ENCODE measurements at regions not wholly inside any gene's neighbourhood (a gene's known extent, or its start where the extent isn't known, plus 50 kb on each side); places are given as distances from the start of the nearest gene placed in this dataset.

- Histone ChIP-seq H3K9me3 (ENCODE audit: control insufficient read depth in 1 of 2, insufficient read depth in 1 of 2, low read depth in 1 of 2, low read length in 2 of 2) (no peaks in the 10 kb centered on the region), H3K27me3 (ENCODE audit: insufficient read depth, low read length) (no peaks in the 10 kb centered on the region), H3K4me3 (replicated peaks in 1 of 2; ENCODE audit: low read depth in 1 of 2, low read length in 2 of 2) (no peak overlapping the region), H3K9ac (ENCODE audit: low read length) (no peak overlapping the region), H3K27ac (ENCODE audit: low read depth, low read length) (no peak overlapping the region), H3K4me1 (ENCODE audit: control insufficient read depth in 1 of 2, insufficient read depth in 2 of 2, low read length in 2 of 2) (no peaks in the 10 kb centered on the region), H3K36me3 (ENCODE audit: control insufficient read depth in 1 of 2, insufficient read depth in 2 of 2, low read length in 2 of 2) (no peaks in the 10 kb centered on the region), H2AFZ (ENCODE audit: low read depth, low read length, poor library complexity, severe bottlenecking) (no peak overlapping the region), H3K9me2 (ENCODE audit: insufficient read depth) (no peaks in the 10 kb centered on the region), H4K20me1 (ENCODE audit: insufficient read depth) (no peaks in the 10 kb centered on the region), H3K79me2 (ENCODE audit: insufficient read depth, low read length) (no peaks in the 10 kb centered on the region), H3K4me2 (ENCODE audit: low read length) (no peak overlapping the region)
- no peak for TF ChIP-seq ATF3 (IDR thresholded peaks at IDR 0.05)
- no peak for TF ChIP-seq JUND (IDR thresholded peaks at IDR 0.05)
- TF ChIP-seq SRF (IDR thresholded peaks at IDR 0.05; ENCODE audit: low read depth): no peak
- no peak for TF ChIP-seq ELF1 (IDR thresholded peaks at IDR 0.05; ENCODE audit: borderline replicate concordance, low read depth)
- TF ChIP-seq CBX3 (IDR thresholded peaks at IDR 0.05; ENCODE audit: low read depth): no peak
- no peak for TF ChIP-seq YY1 (IDR thresholded peaks at IDR 0.05; ENCODE audit: extremely low read depth, insufficient replicate concordance, low read depth, low read length)
- no peak for TF ChIP-seq ZNF274 (IDR thresholded peaks at IDR 0.05; ENCODE audit: low read depth, low read length)
- no peak for TF ChIP-seq RAD21 (IDR thresholded peaks at IDR 0.05; ENCODE audit: low read depth)
- no peak for TF ChIP-seq TCF7L2 (IDR thresholded peaks at IDR 0.05; ENCODE audit: borderline replicate concordance, extremely low read depth, insufficient read depth, insufficient read length)
- TF ChIP-seq SP1 (IDR thresholded peaks at IDR 0.05; ENCODE audit: low read depth): no peak
- TF ChIP-seq REST (IDR thresholded peaks at IDR 0.05; ENCODE audit: low read depth): no peak
- TF ChIP-seq SIN3A (IDR thresholded peaks at IDR 0.05; ENCODE audit: low read depth): no peak
- RAD21 ChIA-PET (ENCODE audit: low non-redundant PET in 1 of 2, low total read pairs in 2 of 2, uncharacterized antibody in 2 of 2, unreplicated experiment in 2 of 2): no interaction called here
- BruUV-seq (replicated peaks): no TSS peak
- intact Hi-C loops (cut with micrococcal nuclease): no loop called here
- CTCF ChIA-PET: no interaction called here
- no peak for DNase-seq (ENCODE audit: low read depth, low spot score)
- ATAC-seq: no peak
- POLR2A ChIA-PET: no interaction called here
Measured at GRCh38 chr13:85332615-85333014, 466.6 kb downstream of the SLITRK6 start.

All from HCT116 (cell line).